ENCODE measurements at regions not wholly inside any gene's neighbourhood (a gene's known extent, or its start where the extent isn't known, plus 50 kb on each side); places are given as distances from the start of the nearest gene placed in this dataset.

DNA sequence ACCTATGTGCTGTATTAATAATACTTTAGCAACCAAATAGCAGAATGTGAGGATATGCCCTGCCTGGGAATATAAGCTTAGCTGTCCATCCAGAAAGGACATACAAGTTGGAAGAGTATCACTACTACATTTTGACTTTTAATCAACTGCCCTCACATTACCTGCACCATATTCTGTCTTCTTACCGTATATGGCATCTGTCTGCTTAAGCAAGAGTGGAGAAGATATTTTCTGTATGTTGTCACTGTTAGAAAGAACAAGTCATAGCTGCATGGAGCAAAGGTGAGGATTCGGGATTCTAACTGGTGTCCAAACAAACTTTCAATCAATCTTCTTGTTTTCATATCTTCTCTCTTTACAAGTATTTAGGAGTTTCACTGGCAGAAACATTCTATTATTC lies 929.5 kb upstream of the ROBO1 start:
- H3K4me3 ChIP-seq (ENCODE audit: control insufficient read depth, low read depth, low read length) = no peak overlapping the region
- TF ChIP-seq, protein P1, sequence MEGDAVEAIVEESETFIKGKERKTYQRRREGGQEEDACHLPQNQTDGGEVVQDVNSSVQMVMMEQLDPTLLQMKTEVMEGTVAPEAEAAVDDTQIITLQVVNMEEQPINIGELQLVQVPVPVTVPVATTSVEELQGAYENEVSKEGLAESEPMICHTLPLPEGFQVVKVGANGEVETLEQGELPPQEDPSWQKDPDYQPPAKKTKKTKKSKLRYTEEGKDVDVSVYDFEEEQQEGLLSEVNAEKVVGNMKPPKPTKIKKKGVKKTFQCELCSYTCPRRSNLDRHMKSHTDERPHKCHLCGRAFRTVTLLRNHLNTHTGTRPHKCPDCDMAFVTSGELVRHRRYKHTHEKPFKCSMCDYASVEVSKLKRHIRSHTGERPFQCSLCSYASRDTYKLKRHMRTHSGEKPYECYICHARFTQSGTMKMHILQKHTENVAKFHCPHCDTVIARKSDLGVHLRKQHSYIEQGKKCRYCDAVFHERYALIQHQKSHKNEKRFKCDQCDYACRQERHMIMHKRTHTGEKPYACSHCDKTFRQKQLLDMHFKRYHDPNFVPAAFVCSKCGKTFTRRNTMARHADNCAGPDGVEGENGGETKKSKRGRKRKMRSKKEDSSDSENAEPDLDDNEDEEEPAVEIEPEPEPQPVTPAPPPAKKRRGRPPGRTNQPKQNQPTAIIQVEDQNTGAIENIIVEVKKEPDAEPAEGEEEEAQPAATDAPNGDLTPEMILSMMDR (IDR thresholded peaks at IDR 0.05; ENCODE audit: control insufficient read depth, insufficient read depth, low read depth, low read length, missing control alignments) = no peak
- no peak for DNase-seq (ENCODE audit: low read depth)

- TF ChIP-seq, protein P1 (IDR thresholded peaks at IDR 0.05; ENCODE audit: control insufficient read depth, insufficient read depth, low read depth, low read length, missing control alignments) = no peak
- no peak overlapping the region for H3K4me3 ChIP-seq (ENCODE audit: control insufficient read depth, low read depth, low read length)
- DNase-seq (ENCODE audit: low read depth) = no peak
Measured at GRCh38 chr3:80696280-80696679, 928.5 kb upstream of the ROBO1 start.

- no peak for DNase-seq (ENCODE audit: low read depth)
Measured at GRCh38 chr3:80688814-80689213, 921.0 kb upstream of the ROBO1 start.

GRCh38 chr3:80682951-80683350 lies 915.2 kb upstream of the ROBO1 start:
- no peak for DNase-seq (ENCODE audit: low read depth)
- H3K4me3 ChIP-seq (ENCODE audit: control insufficient read depth, low read depth, low read length) = no peak overlapping the region
- TF ChIP-seq, protein P1 (IDR thresholded peaks at IDR 0.05; ENCODE audit: control insufficient read depth, insufficient read depth, low read depth, low read length, missing control alignments) = no peak

More at GRCh38 chr3:80688814-80689213, 921.0 kb upstream of the ROBO1 start:
- H3K4me3 ChIP-seq (ENCODE audit: control insufficient read depth, low read depth, low read length) = no peak overlapping the region
- TF ChIP-seq, protein P1 (IDR thresholded peaks at IDR 0.05; ENCODE audit: control insufficient read depth, insufficient read depth, low read depth, low read length, missing control alignments) = no peak

- TF ChIP-seq, protein P1 (IDR thresholded peaks at IDR 0.05; ENCODE audit: control insufficient read depth, insufficient read depth, low read depth, low read length, missing control alignments) = no peak
- no peak overlapping the region for H3K4me3 ChIP-seq (ENCODE audit: control insufficient read depth, low read depth, low read length)
- no peak for DNase-seq (ENCODE audit: low read depth)
Measured at GRCh38 chr3:80682235-80682634, 914.4 kb upstream of the ROBO1 start.

DNA sequence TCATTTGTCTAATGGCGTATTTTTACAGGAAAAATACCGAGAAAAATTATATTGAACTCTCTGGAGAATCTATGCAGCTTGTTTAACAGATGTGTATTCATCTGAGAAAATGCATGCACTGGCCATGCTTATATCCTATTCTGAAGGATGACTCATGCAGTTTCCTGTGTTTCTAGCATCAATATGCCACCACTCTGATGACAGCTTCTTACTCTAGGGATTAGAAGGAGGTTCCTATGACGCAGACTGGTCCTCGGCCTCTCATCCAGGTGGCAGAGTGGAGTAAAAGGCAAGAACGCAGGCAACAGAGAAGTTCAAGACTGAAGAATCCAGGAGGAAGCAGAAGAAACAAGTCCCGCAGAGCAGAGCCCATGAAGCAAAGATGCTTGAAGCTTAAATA lies 910.0 kb upstream of the ROBO1 start:
- DNase-seq (ENCODE audit: low read depth) = no peak
- H3K4me3 ChIP-seq (ENCODE audit: control insufficient read depth, low read depth, low read length) = no peak overlapping the region

More for the DNA sequence above, 910.0 kb upstream of the ROBO1 start:
- TF ChIP-seq, protein P1 (IDR thresholded peaks at IDR 0.05; ENCODE audit: control insufficient read depth, insufficient read depth, low read depth, low read length, missing control alignments) = no peak
